ENCODE measurements at regions not wholly inside any gene's neighbourhood (a gene's known extent, or its start where the extent isn't known, plus 50 kb on each side); places are given as distances from the start of the nearest gene placed in this dataset.

- peaks cover 3 to 7% of the 10 kb centered on the region in 2 donors for H3K27me3 Mint-ChIP-seq
- no peak overlapping the region for H3K27ac Mint-ChIP-seq
- DNase-seq (no peak), ATAC-seq (replicated peaks in 1 of 4) (no peak)
- peaks cover 0 to 20% of the 10 kb centered on the region in 2 experiments for H3K27me3 ChIP-seq (replicated peaks in 1 of 2; ENCODE audit: control insufficient read depth in 2 of 2, extremely low read depth in 1 of 2, insufficient read depth in 2 of 2, low read length in 1 of 2)
- peaks cover 5% of the 10 kb centered on the region for H3K36me3 Mint-ChIP-seq
- WGBS (ENCODE audit: insufficient coverage): no CpG with 5 or more reads among the region's 2 CpGs
- CTCF ChIA-PET: no interaction called here
- H3K9me3 ChIP-seq: no peaks in the 10 kb centered on the region
- H3K4me1 Mint-ChIP-seq: no peaks in the 10 kb centered on the region
- POLR2A ChIA-PET: no interaction called here
- H3K4me3 Mint-ChIP-seq: no peak overlapping the region
- H3K36me3 ChIP-seq (ENCODE audit: control insufficient read depth in 2 of 2, extremely low read depth in 1 of 2, insufficient read depth in 1 of 2, low read length in 1 of 2): no peaks in the 10 kb centered on the region
- H3K27ac ChIP-seq (ENCODE audit: low read length): no peak overlapping the region
- H3K4me1 ChIP-seq (ENCODE audit: control insufficient read depth in 1 of 2, extremely low read depth in 1 of 2, insufficient read depth in 2 of 2, low read length in 2 of 2): no peaks in the 10 kb centered on the region
- H3K4me3 ChIP-seq (ENCODE audit: control insufficient read depth in 1 of 2, extremely low read depth in 1 of 2, low read length in 1 of 2): no peak overlapping the region
- H3K9me3 Mint-ChIP-seq: peaks cover 10 to 28% (median 11%) of the 10 kb centered on the region in 3 donors
These were observed 689.7 kb downstream of the TBC1D22A start for GRCh38 chr22:47452184-47452583.

GRCh38 chr22:47450876-47451475, 688.5 kb downstream of the TBC1D22A start:
- Histone ChIP-seq H3K9me3 (no peaks in the 10 kb centered on the region), H3K36me3 (ENCODE audit: control insufficient read depth in 2 of 2, extremely low read depth in 1 of 2, insufficient read depth in 1 of 2, low read length in 1 of 2) (no peaks in the 10 kb centered on the region), H3K4me3 (ENCODE audit: control insufficient read depth in 1 of 2, extremely low read depth in 1 of 2, low read length in 1 of 2) (no peak overlapping the region), H3K27me3 (replicated peaks in 1 of 2; ENCODE audit: control insufficient read depth in 2 of 2, extremely low read depth in 1 of 2, insufficient read depth in 2 of 2, low read length in 1 of 2) (peaks cover 0 to 20% of the 10 kb centered on the region in 2 experiments), H3K4me1 (ENCODE audit: control insufficient read depth in 1 of 2, extremely low read depth in 1 of 2, insufficient read depth in 2 of 2, low read length in 2 of 2) (no peaks in the 10 kb centered on the region), H3K27ac (ENCODE audit: low read length) (no peak overlapping the region)
- ChIA-PET CTCF (no interaction called here), POLR2A (interaction anchor here in 1 of 2 donors (0.7 kb wide), 1 partner anchor 462 kb away, joined by 3 read pairs; no protein-coding TSS in a partner anchor)
- H3K27ac Mint-ChIP-seq: no peak overlapping the region
- peaks cover 10 to 28% (median 11%) of the 10 kb centered on the region in 3 donors for H3K9me3 Mint-ChIP-seq
- peaks cover 3 to 7% of the 10 kb centered on the region in 2 donors for H3K27me3 Mint-ChIP-seq
- 100% methylated on average over 3 of the region's 9 CpGs for WGBS (ENCODE audit: insufficient coverage)
- peaks cover 5% of the 10 kb centered on the region for H3K36me3 Mint-ChIP-seq
- ATAC-seq (replicated peaks in 1 of 4) (no peak), DNase-seq (no peak)
- H3K4me3 Mint-ChIP-seq: no peak overlapping the region
- H3K4me1 Mint-ChIP-seq: no peaks in the 10 kb centered on the region

GRCh38 chr22:47449508-47450270, 687.2 kb downstream of the TBC1D22A start:
- POLR2A ChIA-PET: no interaction called here
- Histone ChIP-seq H3K9me3 (no peaks in the 10 kb centered on the region), H3K27ac (ENCODE audit: low read length) (no peak overlapping the region), H3K4me1 (ENCODE audit: control insufficient read depth in 1 of 2, extremely low read depth in 1 of 2, insufficient read depth in 2 of 2, low read length in 2 of 2) (no peaks in the 10 kb centered on the region), H3K4me3 (ENCODE audit: control insufficient read depth in 1 of 2, extremely low read depth in 1 of 2, low read length in 1 of 2) (no peak overlapping the region), H3K36me3 (ENCODE audit: control insufficient read depth in 2 of 2, extremely low read depth in 1 of 2, insufficient read depth in 1 of 2, low read length in 1 of 2) (no peaks in the 10 kb centered on the region), H3K27me3 (replicated peaks in 1 of 2; ENCODE audit: control insufficient read depth in 2 of 2, extremely low read depth in 1 of 2, insufficient read depth in 2 of 2, low read length in 1 of 2) (peaks cover 0 to 23% of the 10 kb centered on the region in 2 experiments)
- WGBS (ENCODE audit: insufficient coverage): 75% methylated on average over 10 of the region's 12 CpGs
- no peak for DNase-seq
- H3K9me3 Mint-ChIP-seq: peaks cover 6 to 18% (median 11%) of the 10 kb centered on the region in 3 donors
- no peaks in the 10 kb centered on the region for H3K4me1 Mint-ChIP-seq
- H3K4me3 Mint-ChIP-seq: no peak overlapping the region
- peaks cover 5% of the 10 kb centered on the region for H3K36me3 Mint-ChIP-seq
- CTCF ChIA-PET: no interaction called here
- no peak for ATAC-seq (replicated peaks in 1 of 4)
- H3K27ac Mint-ChIP-seq: no peak overlapping the region
- H3K27me3 Mint-ChIP-seq: peaks cover 3 to 15% of the 10 kb centered on the region in 2 donors

- Histone ChIP-seq H3K27ac (ENCODE audit: low read length) (no peak overlapping the region), H3K27me3 (replicated peaks in 1 of 2; ENCODE audit: control insufficient read depth in 2 of 2, extremely low read depth in 1 of 2, insufficient read depth in 2 of 2, low read length in 1 of 2) (peaks cover 0 to 23% of the 10 kb centered on the region in 2 experiments), H3K4me3 (ENCODE audit: control insufficient read depth in 1 of 2, extremely low read depth in 1 of 2, low read length in 1 of 2) (no peak overlapping the region), H3K36me3 (ENCODE audit: control insufficient read depth in 2 of 2, extremely low read depth in 1 of 2, insufficient read depth in 1 of 2, low read length in 1 of 2) (no peaks in the 10 kb centered on the region), H3K4me1 (ENCODE audit: control insufficient read depth in 1 of 2, extremely low read depth in 1 of 2, insufficient read depth in 2 of 2, low read length in 2 of 2) (no peaks in the 10 kb centered on the region), H3K9me3 (no peaks in the 10 kb centered on the region)
- Mint-ChIP-seq H3K36me3 (no peaks in the 10 kb centered on the region), H3K27me3 (peaks cover 3 to 17% of the 10 kb centered on the region in 2 donors), H3K9me3 (peaks cover 0 to 8% (median 6%) of the 10 kb centered on the region in 3 donors), H3K27ac (no peak overlapping the region), H3K4me3 (no peak overlapping the region), H3K4me1 (no peaks in the 10 kb centered on the region)
- 83% methylated on average over 16 of the region's 19 CpGs for WGBS (ENCODE audit: insufficient coverage)
- ATAC-seq (replicated peaks in 1 of 4) (no peak), DNase-seq (no peak)
- ChIA-PET POLR2A (no interaction called here), CTCF (no interaction called here)
These were observed 686.1 kb downstream of the TBC1D22A start for GRCh38 chr22:47448231-47449223.

- no peak overlapping the region for H3K4me3 Mint-ChIP-seq
- POLR2A ChIA-PET: interaction anchor here in 1 of 2 donors (0.7 kb wide), 1 partner anchor 1723 kb away, joined by 3 read pairs; no protein-coding TSS in a partner anchor
- Histone ChIP-seq H3K27me3 (replicated peaks in 1 of 2; ENCODE audit: control insufficient read depth in 2 of 2, extremely low read depth in 1 of 2, insufficient read depth in 2 of 2, low read length in 1 of 2) (peaks cover 0 to 24% of the 10 kb centered on the region in 2 experiments), H3K9me3 (no peaks in the 10 kb centered on the region), H3K27ac (ENCODE audit: low read length) (no peak overlapping the region), H3K4me3 (ENCODE audit: control insufficient read depth in 1 of 2, extremely low read depth in 1 of 2, low read length in 1 of 2) (no peak overlapping the region), H3K4me1 (ENCODE audit: control insufficient read depth in 1 of 2, extremely low read depth in 1 of 2, insufficient read depth in 2 of 2, low read length in 2 of 2) (no peaks in the 10 kb centered on the region), H3K36me3 (ENCODE audit: control insufficient read depth in 2 of 2, extremely low read depth in 1 of 2, insufficient read depth in 1 of 2, low read length in 1 of 2) (no peaks in the 10 kb centered on the region)
- H3K36me3 Mint-ChIP-seq: no peaks in the 10 kb centered on the region
- H3K9me3 Mint-ChIP-seq: peaks cover 3 to 7% (median 6%) of the 10 kb centered on the region in 3 donors
- H3K27me3 Mint-ChIP-seq: peaks cover 3 to 14% of the 10 kb centered on the region in 2 donors
- DNase-seq (no peak), ATAC-seq (replicated peaks in 1 of 4) (no peak)
- CTCF ChIA-PET: no interaction called here
- no peaks in the 10 kb centered on the region for H3K4me1 Mint-ChIP-seq
- no peak overlapping the region for H3K27ac Mint-ChIP-seq
- 91% methylated on average over 24 of the region's 28 CpGs for WGBS (ENCODE audit: insufficient coverage)
These were observed 684.7 kb downstream of the TBC1D22A start for GRCh38 chr22:47446821-47447810.

Data from T-cell (primary cell).